H1 (cell line): ENCODE measurements at regions not wholly inside any gene's neighbourhood (a gene's known extent, or its start where the extent isn't known, plus 50 kb on each side); places are given as distances from the start of the nearest gene placed in this dataset.

ENCODE experiments used
- CTCF ChIA-PET: fragments of 300-600 bp; sonication (Branson Sonifier 250); formaldehyde crosslinking; loops from one replicate; lab custom pipeline; 2021; ENCODE audit not compliant: partially characterized antibody; lab: Charles Lee
- POLR2A ChIA-PET: fragments of 300-600 bp; sonication (Branson Sonifier 250); formaldehyde crosslinking; loops from one replicate; lab custom pipeline; 2021; ENCODE audit warnings: inconsistent platforms; ENCODE audit not compliant: partially characterized antibody; lab: Charles Lee
- DNase-seq, 2 experiments: peaks; one replicate each; pipeline versions ENCODE4 v3.0.0 to v3.0.0-alpha.2; 2010 to 2022; ENCODE audit warnings: low spot score in 2 of 2, low read depth in 1 of 2, mixed read lengths in 1 of 2
- FAIRE-seq: peaks from 2 replicates; lab custom pipeline; 2011; peaks lifted over from hg19 to GRCh38; lab: Jason Lieb, UNC
- H2AFZ ChIP-seq: 2 replicates; pipeline ENCODE4 v1.8.1; 2012; ENCODE audit warnings: low read length, inconsistent platforms
- H2AK5ac ChIP-seq: 2 replicates; pipeline ENCODE4 v1.6.1; 2013; ENCODE audit warnings: low read depth, low read length
- H2BK120ac ChIP-seq: replicated peaks from 2 replicates; pipeline ENCODE3; 2013; ENCODE audit warnings: low read depth, low read length, inconsistent platforms
- H2BK12ac ChIP-seq: 2 replicates; pipeline ENCODE4 v1.6.1; 2013; ENCODE audit warnings: low read depth, low read length
- H2BK15ac ChIP-seq: 2 replicates; pipeline ENCODE4 v1.6.1; 2013; ENCODE audit warnings: low read length
- H2BK20ac ChIP-seq: 2 replicates; pipeline ENCODE4 v1.6.1; 2013; ENCODE audit warnings: low read length
- H2BK5ac ChIP-seq: 2 replicates; pipeline ENCODE4 v1.6.1; 2013; ENCODE audit warnings: low read depth, low read length
- H3K14ac ChIP-seq: 2 replicates; pipeline ENCODE4 v1.6.1; 2013; ENCODE audit warnings: inconsistent platforms; ENCODE audit not compliant: insufficient read length
- H3K18ac ChIP-seq: 2 replicates; pipeline ENCODE4 v1.6.1; 2013; ENCODE audit warnings: low read length; ENCODE audit errors: extremely low read depth
- H3K23ac ChIP-seq: 2 replicates; pipeline ENCODE4 v1.6.1; 2013; ENCODE audit warnings: inconsistent platforms; ENCODE audit not compliant: insufficient read length
- H3K23me2 ChIP-seq: 2 replicates; pipeline ENCODE4 v1.6.1; 2013; ENCODE audit warnings: low read depth, low read length
- H3K27ac ChIP-seq: 2 replicates; pipeline ENCODE4 v1.6.1; 2011; ENCODE audit warnings: low read depth, low read length, inconsistent platforms
- H3K27me3 ChIP-seq, 4 experiments: replicated peaks in 1 of 4; 1 replicate in 1 of 4; 2 replicates in 3 of 4; pipeline versions ENCODE4 v1.6.1 to v1.8.1; 2011 to 2013; ENCODE audit warnings: low read length in 3 of 4, mild to moderate bottlenecking in 3 of 4, inconsistent platforms in 2 of 4, mixed read lengths in 2 of 4, moderate library complexity in 1 of 4; ENCODE audit not compliant: control insufficient read depth in 3 of 4, insufficient read depth in 3 of 4; ENCODE audit errors: extremely low read depth in 1 of 4
- H3K36me3 ChIP-seq, 4 experiments: 2 replicates each; pipeline versions ENCODE4 v1.6.1 to v1.8.1; 2011 to 2013; ENCODE audit warnings: mild to moderate bottlenecking in 4 of 4, low read length in 3 of 4, moderate library complexity in 2 of 4, control low read depth in 1 of 4, inconsistent platforms in 1 of 4; ENCODE audit not compliant: insufficient read depth in 4 of 4, control insufficient read depth in 2 of 4
- H3K4ac ChIP-seq: replicated peaks from 2 replicates; pipeline ENCODE3; 2013; ENCODE audit warnings: low read length, low read depth, mixed read lengths, inconsistent platforms; ENCODE audit not compliant: insufficient read length
- H3K4me1 ChIP-seq, 4 experiments: replicated peaks in 1 of 4; 1 replicate in 1 of 4; 2 replicates in 3 of 4; pipeline versions ENCODE4 v1.6.1 to v1.8.1; 2011 to 2013; ENCODE audit warnings: low read length in 3 of 4, inconsistent platforms in 2 of 4, mixed read lengths in 1 of 4; ENCODE audit not compliant: insufficient read depth in 4 of 4, control insufficient read depth in 3 of 4
- H3K4me2 ChIP-seq, 2 experiments: 2 replicates each; pipeline versions ENCODE4 v1.6.1 to v1.8.1; 2011 to 2013; ENCODE audit warnings: low read depth in 2 of 2, low read length in 2 of 2, control low read depth in 1 of 2, inconsistent platforms in 1 of 2, mild to moderate bottlenecking in 1 of 2; ENCODE audit not compliant: insufficient read depth in 1 of 2
- H3K4me3 ChIP-seq, 4 experiments: fragments of 200-600, 300-600 bp in 1 of 4; sonication (generic), shearing (Covaris generic), sonication (Bioruptor Twin) in 1 of 4; 2 replicates each; pipeline versions ENCODE4 v1.5.1 to v1.8.1; 2011 to 2016; ENCODE audit warnings: low read length in 4 of 4, low read depth in 3 of 4, control low read depth in 2 of 4, inconsistent platforms in 2 of 4, mild to moderate bottlenecking in 2 of 4, mixed read lengths in 1 of 4, moderate library complexity in 1 of 4; ENCODE audit not compliant: insufficient read depth in 2 of 4; ENCODE audit errors: extremely low read depth in 1 of 4
- H3K56ac ChIP-seq: replicated peaks from 2 replicates; pipeline ENCODE3; 2013; ENCODE audit warnings: low read depth, mild to moderate bottlenecking, mixed read lengths, low read length, inconsistent platforms; ENCODE audit not compliant: insufficient read length
- H3K79me1 ChIP-seq: 2 replicates; pipeline ENCODE4 v1.6.1; 2013; ENCODE audit warnings: low read depth, low read length, control low read depth
- H3K79me2 ChIP-seq, 2 experiments: 2 replicates each; pipeline versions ENCODE4 v1.6.1 to v1.8.1; 2012 to 2013; ENCODE audit warnings: low read length in 2 of 2, mild to moderate bottlenecking in 2 of 2, inconsistent platforms in 1 of 2; ENCODE audit not compliant: insufficient read depth in 2 of 2, control insufficient read depth in 1 of 2
- H3K9ac ChIP-seq, 4 experiments: replicated peaks in 1 of 4; 1 replicate in 1 of 4; 2 replicates in 3 of 4; pipeline versions ENCODE4 v1.6.1 to v1.8.1; 2011 to 2013; ENCODE audit warnings: low read depth in 3 of 4, low read length in 3 of 4, control low read depth in 2 of 4, mild to moderate bottlenecking in 2 of 4, moderate library complexity in 2 of 4, inconsistent platforms in 1 of 4; ENCODE audit errors: extremely low read depth in 1 of 4
- H3K9me3 ChIP-seq, 2 experiments: 2 replicates each; pipeline versions ENCODE4 v1.6.1 to v1.8.1; 2012 to 2013; ENCODE audit warnings: mild to moderate bottlenecking in 2 of 2, moderate library complexity in 2 of 2, control low read depth in 1 of 2, inconsistent platforms in 1 of 2, low read depth in 1 of 2, low read length in 1 of 2, mixed read lengths in 1 of 2; ENCODE audit not compliant: insufficient read depth in 2 of 2
- H4K20me1 ChIP-seq, 2 experiments: replicated peaks in 1 of 2; 2 replicates each; pipeline versions ENCODE3 to v1.8.1; 2011 to 2013; ENCODE audit warnings: inconsistent platforms in 2 of 2, low read length in 2 of 2, mild to moderate bottlenecking in 1 of 2; ENCODE audit not compliant: insufficient read depth in 2 of 2, control insufficient read depth in 1 of 2
- H4K5ac ChIP-seq: 2 replicates; pipeline ENCODE4 v1.6.1; 2013; ENCODE audit warnings: low read length, low read depth, mixed read lengths, inconsistent platforms; ENCODE audit not compliant: insufficient read length
- H4K8ac ChIP-seq: 2 replicates; pipeline ENCODE4 v1.8.0; 2013; ENCODE audit warnings: mild to moderate bottlenecking, moderate library complexity, low read length, inconsistent platforms; ENCODE audit not compliant: insufficient read depth; ENCODE audit errors: extremely low read depth
- H4K91ac ChIP-seq: replicated peaks from 2 replicates; pipeline ENCODE3; 2013; ENCODE audit warnings: low read length, mixed read lengths, inconsistent platforms; ENCODE audit not compliant: insufficient read length
- ATF2 ChIP-seq: IDR thresholded peaks from 2 replicates; pipeline ENCODE4 v1.6.1; 2012; ENCODE audit warnings: low read length, inconsistent platforms
- E2F6 ChIP-seq: IDR thresholded peaks from 2 replicates; pipeline ENCODE4 v1.6.1; 2012; ENCODE audit warnings: inconsistent platforms
- NRF1 ChIP-seq: IDR thresholded peaks from 2 replicates; pipeline ENCODE4 v1.6.1; 2011; ENCODE audit warnings: mild to moderate bottlenecking, low read depth, low read length, improper control_type of control experiment
- SUZ12 ChIP-seq: fragments of 200-600 bp; sonication (generic); IDR thresholded peaks from 2 replicates; pipeline ENCODE4 v1.6.1; 2012; ENCODE audit warnings: mild to moderate bottlenecking, inconsistent platforms, low read length, moderate library complexity, mixed read lengths

GRCh38 chr12:89906178-89906577 lies 197.5 kb upstream of the ATP2B1 start:
- Histone ChIP-seq H3K4me2 (no peak overlapping the region), H3K4me3 (no peak overlapping the region), H4K91ac (no peak overlapping the region), H3K79me2 (no peaks in the 10 kb centered on the region), H2BK120ac (no peak overlapping the region), H3K79me1 (no peaks in the 10 kb centered on the region), H3K14ac (no peak overlapping the region), H2BK15ac (no peak overlapping the region), H3K9ac (no peak overlapping the region), H4K8ac (no peak overlapping the region), H2BK12ac (no peak overlapping the region), H3K23ac (no peak overlapping the region), H3K56ac (no peak overlapping the region), H3K23me2 (no peaks in the 10 kb centered on the region), H2AK5ac (no peak overlapping the region), H2BK5ac (no peak overlapping the region), H4K5ac (no peak overlapping the region), H3K18ac (no peak overlapping the region), H3K27ac (no peak overlapping the region), H3K9me3 (no peaks in the 10 kb centered on the region), H3K27me3 (no peaks in the 10 kb centered on the region), H3K4me1 (no peaks in the 10 kb centered on the region), H2BK20ac (no peak overlapping the region), H3K36me3 (no peaks in the 10 kb centered on the region), H4K20me1 (no peaks in the 10 kb centered on the region), H3K4ac (no peak overlapping the region), H2AFZ (no peak overlapping the region)
- CTCF ChIA-PET = no interaction called here
- no peak for DNase-seq
- FAIRE-seq = no peak
- no peak for TF ChIP-seq E2F6
- no peak for TF ChIP-seq ATF2
- TF ChIP-seq SUZ12 = no peak
- no peak for TF ChIP-seq NRF1
- POLR2A ChIA-PET = no interaction called here
